Bronchial epithelial cell (primary cell): ENCODE measurements at regions not wholly inside any gene's neighbourhood (a gene's known extent, or its start where the extent isn't known, plus 50 kb on each side); places are given as distances from the start of the nearest gene placed in this dataset.
A peak's percentile ranks its signal among the peaks of the same experiment; 100 is the strongest.

Experiments used
- DNase-seq: peaks from one replicate; pipeline ENCODE4 v3.0.0-alpha.2; 2010; ENCODE audit warnings: low read depth
- FAIRE-seq: peaks from 2 replicates; lab custom pipeline; 2011; peaks lifted over from hg19 to GRCh38; lab: Jason Lieb, UNC
- H3K27me3 ChIP-seq: 2 replicates; pipeline ENCODE4 v1.5.1; 2011; ENCODE audit warnings: low read length; ENCODE audit not compliant: control insufficient read depth, insufficient read depth
- H3K36me3 ChIP-seq: 2 replicates; pipeline ENCODE4 v1.5.1; 2011; ENCODE audit warnings: low read length; ENCODE audit not compliant: control insufficient read depth, insufficient read depth
- H3K4me3 ChIP-seq: 2 replicates; pipeline ENCODE4 v1.5.1; 2011; ENCODE audit warnings: mild to moderate bottlenecking, low read depth, low read length, control low read depth
- TF ChIP-seq, protein P1 (sequence below): IDR thresholded peaks from 2 replicates; pipeline ENCODE4 v1.5.1; 2011; ENCODE audit warnings: mild to moderate bottlenecking, moderate library complexity, low read length, control low read depth, inconsistent platforms; ENCODE audit not compliant: insufficient read depth, severe bottlenecking

DNA sequence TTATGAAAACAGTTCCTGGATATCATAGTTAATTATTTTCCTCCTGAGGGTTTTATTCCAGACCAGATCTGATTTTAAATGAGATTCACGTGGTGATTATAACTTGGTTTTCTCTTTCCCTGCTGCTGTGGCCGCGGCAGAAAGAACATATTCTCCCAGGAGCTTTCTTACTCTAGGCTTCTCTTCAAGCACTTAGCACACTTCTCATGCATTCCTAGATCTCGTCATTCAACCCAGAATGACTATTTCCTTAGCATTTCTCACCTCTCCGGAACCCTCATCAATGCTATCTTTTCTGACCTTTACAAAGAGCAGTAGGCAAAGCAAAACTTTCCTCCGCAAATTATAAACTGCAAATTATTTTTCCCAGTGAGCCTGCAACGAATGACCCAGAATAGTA, 122.9 kb downstream of the GPAT3 start:
- TF ChIP-seq, protein P1, sequence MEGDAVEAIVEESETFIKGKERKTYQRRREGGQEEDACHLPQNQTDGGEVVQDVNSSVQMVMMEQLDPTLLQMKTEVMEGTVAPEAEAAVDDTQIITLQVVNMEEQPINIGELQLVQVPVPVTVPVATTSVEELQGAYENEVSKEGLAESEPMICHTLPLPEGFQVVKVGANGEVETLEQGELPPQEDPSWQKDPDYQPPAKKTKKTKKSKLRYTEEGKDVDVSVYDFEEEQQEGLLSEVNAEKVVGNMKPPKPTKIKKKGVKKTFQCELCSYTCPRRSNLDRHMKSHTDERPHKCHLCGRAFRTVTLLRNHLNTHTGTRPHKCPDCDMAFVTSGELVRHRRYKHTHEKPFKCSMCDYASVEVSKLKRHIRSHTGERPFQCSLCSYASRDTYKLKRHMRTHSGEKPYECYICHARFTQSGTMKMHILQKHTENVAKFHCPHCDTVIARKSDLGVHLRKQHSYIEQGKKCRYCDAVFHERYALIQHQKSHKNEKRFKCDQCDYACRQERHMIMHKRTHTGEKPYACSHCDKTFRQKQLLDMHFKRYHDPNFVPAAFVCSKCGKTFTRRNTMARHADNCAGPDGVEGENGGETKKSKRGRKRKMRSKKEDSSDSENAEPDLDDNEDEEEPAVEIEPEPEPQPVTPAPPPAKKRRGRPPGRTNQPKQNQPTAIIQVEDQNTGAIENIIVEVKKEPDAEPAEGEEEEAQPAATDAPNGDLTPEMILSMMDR = no peak
- Histone ChIP-seq H3K36me3 (no peaks in the 10 kb centered on the region), H3K27me3 (no peaks in the 10 kb centered on the region), H3K4me3 (no peak overlapping the region)
- no peak for FAIRE-seq
- DNase-seq = no peak

DNA sequence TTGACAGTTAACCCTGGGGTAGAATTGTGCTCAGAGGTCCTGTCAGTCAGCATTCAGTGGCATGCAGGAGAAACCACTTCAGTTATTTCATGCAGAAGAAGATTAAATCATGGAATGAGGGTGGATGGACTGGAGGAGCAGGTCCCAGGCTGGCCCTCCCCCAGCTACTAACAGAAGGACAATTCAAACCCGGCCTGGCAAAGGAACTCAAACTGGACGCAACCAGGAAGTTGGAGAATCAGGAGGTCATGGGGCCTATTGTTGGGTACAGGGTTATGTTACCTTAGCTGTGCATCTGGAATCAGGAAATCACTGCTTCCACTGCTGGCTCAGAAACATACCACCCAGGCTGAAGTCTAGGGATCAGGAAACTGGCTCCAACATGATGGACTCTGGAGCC, 121.4 kb downstream of the GPAT3 start:
- Histone ChIP-seq H3K36me3 (no peaks in the 10 kb centered on the region), H3K4me3 (no peak overlapping the region), H3K27me3 (no peaks in the 10 kb centered on the region)
- peak; percentile 43 for FAIRE-seq
- TF ChIP-seq, protein P1 = no peak
- no peak for DNase-seq
